CD4-positive, alpha-beta memory T cell (primary cell): ENCODE measurements at regions not wholly inside any gene's neighbourhood (a gene's known extent, or its start where the extent isn't known, plus 50 kb on each side); places are given as distances from the start of the nearest gene placed in this dataset.

Source experiments
- CTCF ChIA-PET: fragments of 350-600 bp; sonication (Branson Sonifier 250); formaldehyde crosslinking; loops from one replicate; lab custom pipeline; 2021; ENCODE audit warnings: inconsistent platforms; ENCODE audit not compliant: partially characterized antibody; lab: Charles Lee
- POLR2A ChIA-PET: fragments of 350-600 bp; sonication (Branson Sonifier 250); formaldehyde crosslinking; loops from one replicate; lab custom pipeline; 2021; ENCODE audit not compliant: partially characterized antibody; lab: Charles Lee
- DNase-seq, 5 donors: peaks; one replicate each; pipeline versions ENCODE4 v3.0.0 to v3.0.0-alpha.2; 2020 to 2022; ENCODE audit warnings: mixed read lengths in 1 of 5
- H3K27ac ChIP-seq: one replicate; pipeline ENCODE4 v1.7.0; 2013; ENCODE audit warnings: low read depth, low read length
- H3K27me3 ChIP-seq: 2 replicates; pipeline ENCODE4 v1.7.0; 2013; ENCODE audit warnings: mild to moderate bottlenecking, low read length, moderate library complexity; ENCODE audit not compliant: insufficient read depth
- H3K36me3 ChIP-seq: 2 replicates; pipeline ENCODE4 v1.7.0; 2013; ENCODE audit warnings: mild to moderate bottlenecking, low read length, moderate library complexity; ENCODE audit not compliant: insufficient read depth
- H3K4me1 ChIP-seq: 2 replicates; pipeline ENCODE4 v1.7.0; 2013; ENCODE audit warnings: mild to moderate bottlenecking, low read length, moderate library complexity; ENCODE audit not compliant: insufficient read depth
- H3K4me3 ChIP-seq, 2 donors: one replicate each; pipeline ENCODE4 v1.7.0; 2013; ENCODE audit warnings: low read length in 2 of 2, mild to moderate bottlenecking in 1 of 2
- H3K9me3 ChIP-seq, 2 donors: one replicate each; pipeline ENCODE4 v1.7.0; 2013; ENCODE audit warnings: low read length in 2 of 2, control low read depth in 1 of 2; ENCODE audit not compliant: control insufficient read depth in 1 of 2
- H3K27ac Mint-ChIP-seq, 7 donors: one replicate each; pipeline ENCODE4 v1.8.0; 2020 to 2021; ENCODE audit warnings: mixed read lengths in 7 of 7, mild to moderate bottlenecking in 6 of 7, inconsistent platforms in 3 of 7, moderate library complexity in 3 of 7
- H3K27me3 Mint-ChIP-seq, 2 donors: one replicate each; pipeline ENCODE4 v1.8.0; 2020 to 2021; ENCODE audit warnings: mixed read lengths in 2 of 2
- H3K36me3 Mint-ChIP-seq, 2 donors: one replicate each; pipeline ENCODE4 v1.8.0; 2020 to 2021; ENCODE audit warnings: mixed read lengths in 2 of 2, inconsistent platforms in 1 of 2, mild to moderate bottlenecking in 1 of 2
- H3K4me1 Mint-ChIP-seq, 4 donors: one replicate each; pipeline ENCODE4 v1.8.0; 2020 to 2021; ENCODE audit warnings: mixed read lengths in 4 of 4, mild to moderate bottlenecking in 1 of 4
- H3K4me3 Mint-ChIP-seq, 8 donors: one replicate each; pipeline ENCODE4 v1.8.0; 2020 to 2021; ENCODE audit warnings: mixed read lengths in 8 of 8, mild to moderate bottlenecking in 7 of 8, moderate library complexity in 6 of 8, inconsistent platforms in 3 of 8
- H3K9me3 Mint-ChIP-seq, 8 donors: one replicate each; pipeline ENCODE4 v1.8.0; 2020 to 2021; ENCODE audit warnings: mixed read lengths in 8 of 8, mild to moderate bottlenecking in 5 of 8, inconsistent platforms in 3 of 8, moderate library complexity in 1 of 8
- intact Hi-C: fragments of 100-400 bp; cut with micrococcal nuclease; formaldehyde crosslinking; loops from one replicate; pipeline ENCODE4 v1.15.1; 2023

DNA sequence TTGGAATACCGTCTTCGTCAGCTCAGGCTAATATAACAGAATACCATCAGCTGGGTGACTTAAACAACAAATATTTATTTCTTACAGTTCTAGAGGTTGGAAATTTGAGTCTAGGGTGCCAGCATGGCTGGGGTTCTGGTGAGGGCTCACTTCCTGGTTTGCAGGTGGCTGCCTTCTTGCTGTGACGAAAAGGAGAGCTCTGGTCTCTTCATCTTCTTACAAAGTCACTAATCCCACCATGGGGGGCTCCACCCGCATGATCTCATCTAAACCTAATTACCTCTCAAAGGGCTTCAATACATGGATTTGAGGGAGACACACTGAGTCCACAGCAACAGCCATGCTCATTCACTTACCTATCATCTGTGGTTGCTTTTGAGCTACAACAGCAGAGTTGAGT lies 78.3 kb downstream of the PSMG1 start:
- Mint-ChIP-seq H3K4me1 (no peaks in the 10 kb centered on the region), H3K27me3 (peaks cover 5 to 10% of the 10 kb centered on the region in 2 donors), H3K4me3 (no peak overlapping the region), H3K9me3 (no peaks in the 10 kb centered on the region), H3K36me3 (no peaks in the 10 kb centered on the region), H3K27ac (no peak overlapping the region)
- DNase-seq: no peak
- H3K4me3 ChIP-seq: no peak overlapping the region
- ChIA-PET POLR2A (no interaction called here), CTCF (no interaction called here)
- H3K9me3 ChIP-seq: no peaks in the 10 kb centered on the region
- H3K36me3 ChIP-seq: no peaks in the 10 kb centered on the region
- H3K4me1 ChIP-seq: no peaks in the 10 kb centered on the region
- H3K27ac ChIP-seq: no peak overlapping the region
- no peaks in the 10 kb centered on the region for H3K27me3 ChIP-seq
- intact Hi-C loops: no loop called here

DNA sequence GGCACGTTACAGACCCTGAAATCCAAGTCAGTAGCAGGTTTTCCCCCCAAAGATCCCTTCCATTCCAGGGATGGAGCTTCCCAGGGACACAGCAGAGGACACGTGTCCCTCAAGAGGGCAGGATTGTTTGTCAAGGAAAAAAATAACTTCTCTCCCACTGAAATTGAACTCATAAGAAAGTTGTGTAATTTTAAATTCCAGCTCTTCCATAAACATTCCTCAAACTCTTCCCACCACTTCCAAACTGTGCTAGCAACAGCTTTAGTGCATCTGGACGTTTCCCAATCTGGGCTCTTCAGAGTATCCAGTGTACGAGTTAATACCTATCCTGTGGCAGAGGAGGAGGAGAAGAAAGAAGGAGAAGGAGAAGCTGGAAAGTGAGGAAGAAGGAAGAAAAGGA lies 79.6 kb downstream of the PSMG1 start:
- Histone ChIP-seq H3K27ac (no peak overlapping the region), H3K9me3 (no peaks in the 10 kb centered on the region), H3K36me3 (no peaks in the 10 kb centered on the region), H3K4me1 (no peaks in the 10 kb centered on the region), H3K27me3 (no peaks in the 10 kb centered on the region), H3K4me3 (no peak overlapping the region)
- no peak overlapping the region for H3K4me3 Mint-ChIP-seq
- H3K27me3 Mint-ChIP-seq: peaks cover 5 to 11% of the 10 kb centered on the region in 2 donors
- H3K27ac Mint-ChIP-seq: no peak overlapping the region
- CTCF ChIA-PET: no interaction called here
- H3K9me3 Mint-ChIP-seq: no peaks in the 10 kb centered on the region
- intact Hi-C loops: no loop called here
- DNase-seq: no peak
- H3K4me1 Mint-ChIP-seq: no peaks in the 10 kb centered on the region
- POLR2A ChIA-PET: no interaction called here
- no peaks in the 10 kb centered on the region for H3K36me3 Mint-ChIP-seq

DNA sequence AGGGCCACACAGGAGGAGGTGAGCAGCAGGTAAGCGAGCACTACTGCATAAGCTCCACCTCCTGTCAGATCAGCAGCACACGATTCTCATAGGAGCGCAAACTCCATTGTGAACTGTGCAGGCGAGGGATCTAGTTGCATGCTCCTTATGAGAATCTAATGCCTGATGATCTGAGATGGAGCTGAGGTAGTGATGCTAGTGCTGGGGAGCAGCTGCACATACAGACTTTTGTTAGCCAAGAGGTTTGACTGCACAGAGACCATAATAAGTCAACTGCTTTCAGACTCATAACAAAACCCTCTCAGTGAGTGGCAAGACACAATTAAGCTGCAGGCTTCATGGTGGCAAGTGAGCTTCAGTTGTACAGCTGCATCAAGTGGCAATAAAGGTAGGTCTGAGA lies 83.4 kb downstream of the PSMG1 start:
- H3K27ac ChIP-seq: no peak overlapping the region
- ChIA-PET CTCF (no interaction called here), POLR2A (no interaction called here)
- H3K27me3 ChIP-seq: no peaks in the 10 kb centered on the region
- Mint-ChIP-seq H3K4me3 (no peak overlapping the region), H3K27ac (no peak overlapping the region), H3K4me1 (no peaks in the 10 kb centered on the region), H3K9me3 (no peaks in the 10 kb centered on the region), H3K27me3 (peaks cover 5 to 7% of the 10 kb centered on the region in 2 donors), H3K36me3 (no peaks in the 10 kb centered on the region)
- no peaks in the 10 kb centered on the region for H3K4me1 ChIP-seq
- no peak overlapping the region for H3K4me3 ChIP-seq
- no peaks in the 10 kb centered on the region for H3K9me3 ChIP-seq
- intact Hi-C loops: no loop called here
- no peaks in the 10 kb centered on the region for H3K36me3 ChIP-seq
- DNase-seq: no peak

DNA sequence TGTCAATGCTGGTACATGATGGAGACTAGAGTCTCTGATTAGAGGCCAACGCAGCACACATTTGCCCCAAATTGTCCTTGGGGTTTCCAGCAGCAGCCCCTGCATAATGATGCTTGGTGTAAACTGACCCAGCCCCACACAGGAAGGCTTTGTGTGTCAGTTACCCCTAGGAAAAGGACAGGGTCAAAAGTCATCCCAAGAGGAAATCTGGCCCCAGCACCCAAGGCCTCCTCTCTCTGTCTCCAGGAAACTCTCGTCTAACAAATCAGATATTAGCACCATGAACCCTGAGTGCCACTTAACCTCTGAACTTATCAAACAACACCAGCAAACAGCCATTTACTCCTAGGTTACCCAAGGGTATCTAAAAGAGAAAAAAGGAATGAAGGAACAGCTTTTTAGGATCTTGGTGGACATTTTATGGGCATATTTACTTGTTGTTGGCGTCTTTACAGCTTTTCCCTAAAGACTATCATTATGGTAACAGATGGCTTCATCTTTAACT lies 84.5 kb downstream of the PSMG1 start:
- H3K9me3 Mint-ChIP-seq: no peaks in the 10 kb centered on the region
- H3K27ac Mint-ChIP-seq: no peak overlapping the region
- no peaks in the 10 kb centered on the region for H3K36me3 ChIP-seq
- peaks cover 5 to 7% of the 10 kb centered on the region in 2 donors for H3K27me3 Mint-ChIP-seq
- H3K4me1 Mint-ChIP-seq: no peaks in the 10 kb centered on the region
- no peaks in the 10 kb centered on the region for H3K36me3 Mint-ChIP-seq
- no peak overlapping the region for H3K4me3 Mint-ChIP-seq
- ChIA-PET CTCF (no interaction called here), POLR2A (no interaction called here)
- intact Hi-C loops: no loop called here
- no peak overlapping the region for H3K4me3 ChIP-seq
- H3K4me1 ChIP-seq: no peaks in the 10 kb centered on the region
- H3K9me3 ChIP-seq: no peaks in the 10 kb centered on the region
- no peaks in the 10 kb centered on the region for H3K27me3 ChIP-seq
- H3K27ac ChIP-seq: no peak overlapping the region
- DNase-seq: no peak

DNA sequence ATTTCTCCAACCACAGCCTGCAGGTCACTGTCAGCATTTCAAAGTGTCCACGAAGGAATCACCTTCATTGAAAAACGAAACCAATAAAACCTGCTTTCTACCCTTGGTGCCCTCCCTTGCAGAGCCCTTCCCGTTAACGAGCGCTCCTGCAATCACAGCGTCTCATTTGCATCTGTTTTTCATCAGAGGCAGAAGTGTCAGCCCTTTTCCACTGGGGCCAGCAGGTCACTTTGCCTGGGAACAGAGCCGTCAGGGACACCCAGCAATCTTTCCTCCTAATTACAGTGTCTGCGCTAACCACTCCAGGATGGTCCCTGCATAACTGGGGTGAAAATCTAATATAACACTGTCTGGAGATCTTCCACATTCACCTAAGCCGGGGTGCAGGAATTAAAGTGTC lies 85.3 kb downstream of the PSMG1 start:
- Histone ChIP-seq H3K9me3 (no peaks in the 10 kb centered on the region), H3K27me3 (no peaks in the 10 kb centered on the region), H3K27ac (no peak overlapping the region), H3K36me3 (no peaks in the 10 kb centered on the region), H3K4me3 (no peak overlapping the region), H3K4me1 (no peaks in the 10 kb centered on the region)
- no peaks in the 10 kb centered on the region for H3K9me3 Mint-ChIP-seq
- H3K4me1 Mint-ChIP-seq: no peaks in the 10 kb centered on the region
- POLR2A ChIA-PET: no interaction called here
- no peak for DNase-seq
- no peak overlapping the region for H3K4me3 Mint-ChIP-seq
- H3K27me3 Mint-ChIP-seq: peaks cover 2 to 5% of the 10 kb centered on the region in 2 donors
- intact Hi-C loops: no loop called here
- H3K27ac Mint-ChIP-seq: no peak overlapping the region
- CTCF ChIA-PET: no interaction called here
- no peaks in the 10 kb centered on the region for H3K36me3 Mint-ChIP-seq

- Histone ChIP-seq H3K36me3 (no peaks in the 10 kb centered on the region), H3K4me1 (no peaks in the 10 kb centered on the region), H3K27ac (no peak overlapping the region), H3K27me3 (no peaks in the 10 kb centered on the region), H3K4me3 (no peak overlapping the region), H3K9me3 (no peaks in the 10 kb centered on the region)
- ChIA-PET CTCF (no interaction called here), POLR2A (no interaction called here)
- no peaks in the 10 kb centered on the region for H3K4me1 Mint-ChIP-seq
- H3K27me3 Mint-ChIP-seq: peaks cover 0 to 5% of the 10 kb centered on the region in 2 donors
- no peak overlapping the region for H3K4me3 Mint-ChIP-seq
- intact Hi-C loops: no loop called here
- no peaks in the 10 kb centered on the region for H3K9me3 Mint-ChIP-seq
- no peak for DNase-seq
- H3K36me3 Mint-ChIP-seq: no peaks in the 10 kb centered on the region
- H3K27ac Mint-ChIP-seq: peak overlapping the region in 1 of 7 donors; percentile 9
Observed at GRCh38 chr21:39097335-39097861, 85.9 kb downstream of the PSMG1 start.

- H3K4me1 Mint-ChIP-seq: no peaks in the 10 kb centered on the region
- no peaks in the 10 kb centered on the region for H3K9me3 ChIP-seq
- H3K36me3 ChIP-seq: no peaks in the 10 kb centered on the region
- no peaks in the 10 kb centered on the region for H3K4me1 ChIP-seq
- no peaks in the 10 kb centered on the region for H3K36me3 Mint-ChIP-seq
- no peaks in the 10 kb centered on the region for H3K27me3 ChIP-seq
- no peaks in the 10 kb centered on the region for H3K9me3 Mint-ChIP-seq
- CTCF ChIA-PET: no interaction called here
- POLR2A ChIA-PET: no interaction called here
- no peak overlapping the region for H3K4me3 Mint-ChIP-seq
- H3K27me3 Mint-ChIP-seq: peaks cover 0 to 5% of the 10 kb centered on the region in 2 donors
- intact Hi-C loops: no loop called here
- no peak overlapping the region for H3K27ac Mint-ChIP-seq
- no peak overlapping the region for H3K27ac ChIP-seq
- no peak for DNase-seq
- H3K4me3 ChIP-seq: no peak overlapping the region
Observed at GRCh38 chr21:39096754-39097153, 86.5 kb downstream of the PSMG1 start.

GRCh38 chr21:39095681-39096080 lies 87.6 kb downstream of the PSMG1 start:
- Mint-ChIP-seq H3K36me3 (no peaks in the 10 kb centered on the region), H3K4me3 (no peak overlapping the region), H3K27ac (no peak overlapping the region), H3K27me3 (peaks cover 0 to 5% of the 10 kb centered on the region in 2 donors), H3K9me3 (no peaks in the 10 kb centered on the region), H3K4me1 (no peaks in the 10 kb centered on the region)
- Histone ChIP-seq H3K4me3 (no peak overlapping the region), H3K27me3 (no peaks in the 10 kb centered on the region), H3K27ac (no peak overlapping the region), H3K4me1 (no peaks in the 10 kb centered on the region), H3K36me3 (no peaks in the 10 kb centered on the region), H3K9me3 (no peaks in the 10 kb centered on the region)
- ChIA-PET POLR2A (no interaction called here), CTCF (no interaction called here)
- intact Hi-C loops: no loop called here
- DNase-seq: no peak
